AG20443 (cell line): ENCODE measurements at regions not wholly inside any gene's neighbourhood (a gene's known extent, or its start where the extent isn't known, plus 50 kb on each side); places are given as distances from the start of the nearest gene placed in this dataset.
"Not testable (repeated sequence)": the region's sequence is repeated elsewhere in the genome, so short reads cannot be mapped to it uniquely, and the experiment has no call there.

ENCODE experiments used
- DNase-seq: peaks from one replicate; pipeline ENCODE4 v3.0.0; 2012; ENCODE audit warnings: low spot score, mixed read lengths

DNA sequence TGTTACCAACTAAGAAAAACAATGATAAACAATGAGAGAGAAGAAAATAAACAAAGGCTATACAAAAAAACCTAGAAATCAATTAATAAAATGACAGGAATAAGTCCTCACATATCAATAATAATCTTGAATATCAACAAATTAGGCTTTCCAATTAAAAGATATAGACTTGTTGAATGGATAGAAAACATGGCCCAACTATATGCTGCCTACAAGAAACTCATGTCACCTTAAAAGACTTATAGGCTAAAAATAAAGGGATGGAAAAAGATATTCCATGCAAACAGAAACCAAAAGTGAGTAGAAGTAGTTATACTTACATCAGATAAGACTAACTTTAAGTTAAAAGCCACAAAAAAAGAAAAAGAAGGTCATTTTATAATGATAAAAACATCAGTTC, 183.9 kb downstream of the MYRFL start:
- DNase-seq = no peak

GRCh38 chr12:70011353-70011752, 186.3 kb downstream of the MYRFL start:
- DNase-seq = no peak

DNA sequence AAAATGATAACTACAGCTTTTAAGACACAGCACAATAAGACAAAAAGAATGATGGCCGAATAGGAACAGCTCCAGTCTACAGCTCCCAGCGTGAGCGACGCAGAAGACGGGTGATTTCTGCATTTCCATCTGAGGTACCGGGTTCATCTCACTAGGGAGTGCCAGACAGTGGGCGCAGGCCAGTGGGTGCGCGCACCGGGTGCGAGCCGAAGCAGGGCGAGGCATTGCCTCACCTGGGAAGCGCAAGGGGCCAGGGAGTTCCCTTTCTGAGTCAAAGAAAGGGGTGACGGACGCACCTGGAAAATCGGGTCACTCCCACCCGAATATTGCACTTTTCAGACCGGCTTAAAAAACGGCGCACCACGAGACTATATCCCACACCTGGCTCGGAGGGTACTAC, 188.0 kb downstream of the MYRFL start:
- not testable (repeated sequence) for DNase-seq

- DNase-seq = no peak
These were observed 203.5 kb downstream of the MYRFL start for GRCh38 chr12:70028515-70028914.

DNA sequence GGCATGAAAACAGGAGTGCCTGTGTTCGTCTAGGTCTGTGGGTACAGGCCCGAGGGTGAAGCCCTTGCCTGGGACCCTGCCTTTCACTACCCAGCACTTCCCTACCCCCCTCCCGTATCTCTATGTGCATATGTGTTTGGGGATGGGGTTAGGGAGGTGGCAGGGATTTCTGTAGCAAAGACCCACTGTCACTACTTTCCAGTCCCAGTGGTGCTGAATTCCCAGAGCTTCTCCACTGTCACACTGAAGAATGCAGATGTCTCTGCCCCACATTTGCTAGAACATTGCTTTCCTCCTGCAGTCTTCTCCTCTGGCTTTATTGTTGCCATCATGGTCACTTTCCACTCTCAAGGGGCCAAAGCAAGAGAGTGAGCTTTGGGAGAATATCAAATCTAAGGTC, 203.9 kb downstream of the MYRFL start:
- DNase-seq = no peak

- no peak for DNase-seq
These were observed 206.0 kb downstream of the MYRFL start for GRCh38 chr12:70031046-70031445.

DNA sequence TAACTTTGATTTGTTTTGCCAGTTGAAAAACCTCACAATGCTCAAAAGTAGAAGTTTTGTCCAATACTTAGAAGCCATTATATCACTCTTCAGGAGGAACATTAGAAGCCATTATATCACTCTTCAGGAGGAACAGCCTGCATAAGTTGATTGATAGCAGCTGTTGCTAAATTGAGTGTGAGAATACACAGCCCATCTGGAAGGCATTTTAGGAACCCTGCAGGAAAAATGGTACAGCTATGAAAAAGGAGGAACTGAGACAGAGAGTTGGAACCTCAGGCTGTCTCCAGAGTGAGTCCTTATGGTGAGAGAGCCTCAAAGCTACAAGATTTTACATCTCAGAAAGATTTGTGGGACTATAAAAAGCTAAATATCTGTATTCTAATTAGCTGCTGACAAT, 207.0 kb downstream of the MYRFL start:
- DNase-seq = no peak

DNA sequence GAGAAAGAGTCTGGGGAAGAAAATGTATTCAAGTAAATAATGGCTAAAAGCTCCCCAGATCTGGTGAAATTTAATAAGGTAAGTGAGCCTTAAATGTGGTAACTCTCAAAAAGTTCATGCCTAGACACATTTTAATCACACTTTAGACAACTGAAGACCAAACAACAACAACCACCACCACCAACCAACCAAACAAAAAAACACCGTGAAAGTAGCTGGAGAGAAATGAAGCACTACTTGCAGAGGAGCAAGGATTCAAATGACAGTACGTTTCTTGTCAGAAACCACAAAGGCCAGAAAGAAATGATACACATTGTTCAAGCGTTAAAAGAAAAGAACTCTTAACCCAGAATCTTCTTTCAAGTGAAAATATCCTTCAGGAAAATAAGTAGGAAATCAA, 208.3 kb downstream of the MYRFL start:
- DNase-seq = no peak

DNA sequence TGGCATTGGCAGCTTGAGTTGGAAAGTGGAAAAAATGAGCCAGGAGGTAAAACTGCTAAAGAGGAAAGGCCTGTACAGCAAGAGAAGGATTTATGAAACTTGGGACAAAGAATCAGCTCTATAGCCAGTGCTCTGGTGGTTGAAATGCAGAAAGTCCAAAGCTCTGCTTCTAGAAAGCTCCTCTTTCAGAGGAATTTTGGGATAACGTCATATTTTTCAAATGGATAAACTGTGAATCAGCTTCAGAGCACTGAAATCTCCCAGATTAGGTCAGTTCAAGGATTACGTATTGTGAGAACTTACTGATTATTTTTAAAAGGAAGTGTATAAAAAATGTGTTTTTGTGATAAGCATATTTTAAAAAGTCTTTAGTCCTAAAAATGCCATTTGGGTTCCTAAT, 203.1 kb upstream of the CNOT2 start:
- no peak for DNase-seq

DNA sequence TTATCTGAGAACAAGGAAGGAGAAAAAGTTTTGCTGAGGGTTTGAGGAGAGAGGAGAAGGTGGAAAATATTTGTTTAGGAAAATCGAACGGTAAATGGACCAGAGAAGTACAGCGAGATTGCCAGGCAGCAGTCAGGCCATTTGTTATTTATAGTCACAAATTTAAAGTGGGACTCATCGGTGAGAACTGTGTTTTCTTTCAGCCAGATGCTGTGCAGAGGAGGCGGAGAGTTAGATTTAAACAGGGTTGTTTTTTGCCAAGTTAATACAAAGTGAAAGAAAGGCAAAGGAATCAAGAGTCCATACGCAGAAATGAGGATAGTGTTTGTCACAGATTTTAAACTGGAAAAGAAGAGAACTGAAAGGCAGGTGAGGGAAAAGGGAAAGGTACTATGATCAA, 200.6 kb upstream of the CNOT2 start:
- no peak for DNase-seq

- no peak for DNase-seq
These were observed 199.6 kb upstream of the CNOT2 start for GRCh38 chr12:70043490-70044138.

- DNase-seq = no peak
These were observed 199.1 kb upstream of the CNOT2 start for GRCh38 chr12:70044167-70044566.

GRCh38 chr12:70045036-70045435, 198.2 kb upstream of the CNOT2 start:
- no peak for DNase-seq

GRCh38 chr12:70045514-70045913, 197.7 kb upstream of the CNOT2 start:
- DNase-seq = no peak

GRCh38 chr12:70048521-70049250, 194.5 kb upstream of the CNOT2 start:
- no peak for DNase-seq

DNA sequence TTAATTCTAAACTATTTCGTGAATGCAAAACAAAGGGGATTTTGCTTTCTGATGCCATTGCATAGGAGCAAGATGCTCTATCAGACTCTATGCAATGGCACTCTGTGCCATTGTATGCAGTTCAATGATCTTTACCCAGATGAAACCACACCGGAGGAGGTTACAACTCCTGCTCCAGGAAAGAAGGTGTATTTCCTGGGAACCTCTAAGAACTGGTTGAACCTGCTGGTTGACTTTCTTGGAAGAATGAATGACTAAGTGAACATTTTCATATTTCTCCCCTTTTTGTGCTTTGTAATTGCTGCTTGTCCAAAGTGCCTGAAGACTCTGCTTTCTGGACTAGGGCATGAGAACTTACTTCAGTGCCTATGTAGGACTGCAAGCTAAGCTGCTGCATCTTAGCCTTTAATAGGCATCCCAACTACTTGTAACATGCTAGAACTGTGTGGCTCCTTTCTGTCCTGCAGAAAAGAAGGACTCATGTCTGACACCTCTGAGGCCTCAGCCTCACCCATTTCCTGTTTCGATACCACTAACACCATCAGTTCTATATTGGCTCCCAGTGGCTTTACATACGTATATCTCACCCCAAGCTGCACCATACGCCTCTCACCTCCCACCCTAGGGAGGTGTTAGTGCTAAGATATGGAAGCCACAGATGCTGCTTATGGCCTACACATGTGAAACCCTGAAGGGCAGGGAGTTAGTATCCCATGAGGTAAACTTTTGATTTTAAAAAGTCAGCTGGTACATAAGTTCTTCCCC, 193.5 kb upstream of the CNOT2 start:
- DNase-seq = no peak

DNA sequence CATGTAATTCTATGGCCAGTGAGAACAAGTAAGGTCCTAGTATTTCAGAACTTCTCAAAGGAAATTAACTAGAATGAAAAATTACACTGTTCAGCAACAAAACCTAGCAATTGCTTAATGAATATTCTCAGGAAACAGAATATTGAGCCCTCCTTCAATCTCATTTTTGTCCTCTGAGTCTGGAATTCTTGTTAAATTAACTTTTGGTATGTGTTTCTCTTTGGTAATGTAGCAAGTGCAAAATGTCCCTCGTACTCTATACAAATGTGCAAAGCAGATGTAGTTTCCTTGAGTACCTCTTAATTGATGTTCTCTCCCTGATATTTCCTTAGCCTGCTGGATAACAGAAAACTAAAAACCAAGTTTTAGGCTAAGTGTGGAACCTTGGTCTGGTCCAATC, 190.8 kb upstream of the CNOT2 start:
- DNase-seq = no peak

GRCh38 chr12:70052931-70053497, 190.2 kb upstream of the CNOT2 start:
- peak; percentile 77 for DNase-seq

GRCh38 chr12:70059373-70059772, 183.9 kb upstream of the CNOT2 start:
- no peak for DNase-seq

DNA sequence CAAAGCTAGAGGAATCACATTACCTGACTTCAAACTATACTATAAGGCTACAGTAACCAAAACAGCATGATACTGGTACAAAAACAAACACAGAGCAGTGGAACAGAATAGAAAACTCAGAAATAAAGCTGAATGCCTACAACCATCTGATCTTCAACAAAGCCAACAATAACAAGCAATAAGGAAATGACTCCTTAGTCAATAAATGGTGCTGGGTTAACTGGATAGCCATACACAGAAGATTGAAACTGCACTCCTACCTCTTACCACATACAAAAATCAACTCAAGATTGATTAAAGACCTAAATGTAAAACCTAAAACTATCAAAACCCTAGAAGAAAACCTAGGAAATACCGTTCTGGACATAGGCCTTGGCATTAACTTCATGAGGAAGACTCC, 182.6 kb upstream of the CNOT2 start:
- no peak for DNase-seq

- DNase-seq = no peak
These were observed 174.5 kb upstream of the CNOT2 start for GRCh38 chr12:70068743-70069142.

GRCh38 chr12:70069221-70070105, 173.8 kb upstream of the CNOT2 start:
- no peak for DNase-seq
